Glomerular visceral epithelial cell (primary cell): ENCODE measurements at regions not wholly inside any gene's neighbourhood (a gene's known extent, or its start where the extent isn't known, plus 50 kb on each side); places are given as distances from the start of the nearest gene placed in this dataset.
A peak's percentile ranks its signal among the peaks of the same experiment; 100 is the strongest.
"Not testable (repeated sequence)": the region's sequence is repeated elsewhere in the genome, so short reads cannot be mapped to it uniquely, and the experiment has no call there.

Experiments used
- DNase-seq: peaks from one replicate; pipeline ENCODE4 v3.0.0-alpha.2; 2016; ENCODE audit errors: extremely low spot score

- not testable (repeated sequence) for DNase-seq
Observed at GRCh38 chr2:87315183-87315902, 293.7 kb upstream of the PLGLB1 start.

GRCh38 chr2:87317193-87317592 lies 295.5 kb upstream of the PLGLB1 start:
- DNase-seq: peak; percentile 16

- DNase-seq: peak; percentile 35
Observed at GRCh38 chr2:87318814-87319491, 297.3 kb upstream of the PLGLB1 start.

- not testable (repeated sequence) for DNase-seq
Observed at GRCh38 chr2:87319705-87320104, 298.1 kb upstream of the PLGLB1 start.

- DNase-seq: not testable (repeated sequence)
Observed at GRCh38 chr2:87321201-87321600, 299.6 kb upstream of the PLGLB1 start.

- not testable (repeated sequence) for DNase-seq
Observed at GRCh38 chr2:87324335-87325041, 302.8 kb upstream of the PLGLB1 start.

- not testable (repeated sequence) for DNase-seq
Observed at GRCh38 chr2:87325042-87325910, 303.6 kb upstream of the PLGLB1 start.

- DNase-seq: not testable (repeated sequence)
Observed at GRCh38 chr2:87325911-87326294, 304.3 kb upstream of the PLGLB1 start.

GRCh38 chr2:87326754-87327153 lies 305.1 kb upstream of the PLGLB1 start:
- DNase-seq: not testable (repeated sequence)

- not testable (repeated sequence) for DNase-seq
Observed at GRCh38 chr2:87327648-87328371, 306.2 kb upstream of the PLGLB1 start.

- not testable (repeated sequence) for DNase-seq
Observed at GRCh38 chr2:87329529-87329928, 307.9 kb upstream of the PLGLB1 start.

- DNase-seq: not testable (repeated sequence)
Observed at GRCh38 chr2:87330486-87330885, 308.8 kb upstream of the PLGLB1 start.

GRCh38 chr2:87331940-87332583 lies 310.4 kb upstream of the PLGLB1 start:
- DNase-seq: not testable (repeated sequence)

- DNase-seq: not testable (repeated sequence)
Observed at GRCh38 chr2:87334888-87335287, 313.2 kb upstream of the PLGLB1 start.

GRCh38 chr2:87338998-87339397 lies 317.4 kb upstream of the PLGLB1 start:
- DNase-seq: not testable (repeated sequence)

- DNase-seq: peak; percentile 56
Observed at GRCh38 chr2:87341601-87342014, 320.0 kb upstream of the PLGLB1 start.

- not testable (repeated sequence) for DNase-seq
Observed at GRCh38 chr2:87342175-87342574, 320.5 kb upstream of the PLGLB1 start.

GRCh38 chr2:87343347-87343746 lies 321.7 kb upstream of the PLGLB1 start:
- not testable (repeated sequence) for DNase-seq

- not testable (repeated sequence) for DNase-seq
Observed at GRCh38 chr2:87345283-87345682, 323.6 kb upstream of the PLGLB1 start.

GRCh38 chr2:87348556-87348955 lies 326.9 kb upstream of the PLGLB1 start:
- DNase-seq: not testable (repeated sequence)
